ENCODE measurements at regions not wholly inside any gene's neighbourhood (a gene's known extent, or its start where the extent isn't known, plus 50 kb on each side); places are given as distances from the start of the nearest gene placed in this dataset.
"Not testable (repeated sequence)": the region's sequence is repeated elsewhere in the genome, so short reads cannot be mapped to it uniquely, and the experiment has no call there.

DNA sequence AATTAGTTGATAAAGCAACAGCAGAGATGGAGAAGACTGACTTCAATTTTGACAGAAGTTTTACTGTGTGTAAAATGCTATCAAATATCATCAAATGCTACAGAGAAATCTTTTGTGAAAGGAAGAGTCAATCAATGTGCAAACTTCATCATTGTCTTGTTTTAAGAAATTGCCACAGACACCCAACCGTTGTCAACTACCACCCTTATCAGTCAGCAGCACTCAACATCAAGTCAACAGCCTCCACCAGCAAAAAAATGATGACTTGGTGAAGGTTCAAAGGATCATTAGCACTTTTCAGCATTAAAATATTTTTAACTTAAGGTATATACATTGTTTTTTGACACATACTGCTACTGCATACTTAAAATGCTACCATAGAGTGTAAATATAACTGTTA is 888.8 kb downstream of the CDH18 start:
- TF ChIP-seq, protein P1, sequence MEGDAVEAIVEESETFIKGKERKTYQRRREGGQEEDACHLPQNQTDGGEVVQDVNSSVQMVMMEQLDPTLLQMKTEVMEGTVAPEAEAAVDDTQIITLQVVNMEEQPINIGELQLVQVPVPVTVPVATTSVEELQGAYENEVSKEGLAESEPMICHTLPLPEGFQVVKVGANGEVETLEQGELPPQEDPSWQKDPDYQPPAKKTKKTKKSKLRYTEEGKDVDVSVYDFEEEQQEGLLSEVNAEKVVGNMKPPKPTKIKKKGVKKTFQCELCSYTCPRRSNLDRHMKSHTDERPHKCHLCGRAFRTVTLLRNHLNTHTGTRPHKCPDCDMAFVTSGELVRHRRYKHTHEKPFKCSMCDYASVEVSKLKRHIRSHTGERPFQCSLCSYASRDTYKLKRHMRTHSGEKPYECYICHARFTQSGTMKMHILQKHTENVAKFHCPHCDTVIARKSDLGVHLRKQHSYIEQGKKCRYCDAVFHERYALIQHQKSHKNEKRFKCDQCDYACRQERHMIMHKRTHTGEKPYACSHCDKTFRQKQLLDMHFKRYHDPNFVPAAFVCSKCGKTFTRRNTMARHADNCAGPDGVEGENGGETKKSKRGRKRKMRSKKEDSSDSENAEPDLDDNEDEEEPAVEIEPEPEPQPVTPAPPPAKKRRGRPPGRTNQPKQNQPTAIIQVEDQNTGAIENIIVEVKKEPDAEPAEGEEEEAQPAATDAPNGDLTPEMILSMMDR (IDR thresholded peaks at IDR 0.05): no peak
- no peak overlapping the region for H3K27ac ChIP-seq

DNA sequence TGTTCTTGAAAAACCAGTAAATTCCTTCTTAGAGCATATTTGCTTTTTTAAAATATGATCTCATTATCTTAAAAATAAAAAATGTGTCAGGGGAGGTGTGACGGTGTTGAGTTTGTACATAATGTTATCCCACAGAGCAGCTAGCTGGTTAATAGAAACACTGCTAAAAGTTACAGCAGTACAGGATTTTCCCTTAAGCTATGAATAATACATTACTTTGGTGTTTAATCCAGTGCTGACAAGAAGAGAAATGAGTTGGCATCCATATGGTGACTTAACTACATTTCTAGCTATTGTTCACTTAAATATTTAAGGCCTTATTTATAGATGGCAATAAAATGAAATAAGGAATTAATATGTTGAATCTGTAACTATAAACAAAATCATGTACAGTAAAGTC is 883.1 kb downstream of the CDH18 start:
- TF ChIP-seq, protein P1 (IDR thresholded peaks at IDR 0.05): no peak
- TF ChIP-seq ZFX (IDR thresholded peaks at IDR 0.05; ENCODE audit: borderline replicate concordance): no peak

DNA sequence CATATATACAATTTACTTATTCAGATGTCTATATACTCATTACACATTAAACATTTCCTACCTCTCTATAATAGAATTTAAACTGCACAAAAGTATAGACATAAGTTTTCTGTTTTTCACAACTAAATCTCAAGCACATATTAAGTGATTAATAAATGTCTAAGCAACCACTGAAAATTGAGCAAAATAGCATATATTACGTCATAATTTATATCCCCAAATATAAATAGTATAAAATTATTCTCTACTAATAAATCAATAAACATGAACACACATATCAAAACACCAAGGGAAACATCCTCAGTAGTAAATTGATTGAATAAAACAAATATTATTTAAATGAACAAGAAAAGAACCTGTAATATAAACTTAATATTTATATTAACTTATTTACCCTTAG is 865.1 kb downstream of the CDH18 start:
- H3K27ac ChIP-seq: no peak overlapping the region

More for the DNA sequence above, 883.1 kb downstream of the CDH18 start:
- H3K27ac ChIP-seq: no peak overlapping the region

DNA sequence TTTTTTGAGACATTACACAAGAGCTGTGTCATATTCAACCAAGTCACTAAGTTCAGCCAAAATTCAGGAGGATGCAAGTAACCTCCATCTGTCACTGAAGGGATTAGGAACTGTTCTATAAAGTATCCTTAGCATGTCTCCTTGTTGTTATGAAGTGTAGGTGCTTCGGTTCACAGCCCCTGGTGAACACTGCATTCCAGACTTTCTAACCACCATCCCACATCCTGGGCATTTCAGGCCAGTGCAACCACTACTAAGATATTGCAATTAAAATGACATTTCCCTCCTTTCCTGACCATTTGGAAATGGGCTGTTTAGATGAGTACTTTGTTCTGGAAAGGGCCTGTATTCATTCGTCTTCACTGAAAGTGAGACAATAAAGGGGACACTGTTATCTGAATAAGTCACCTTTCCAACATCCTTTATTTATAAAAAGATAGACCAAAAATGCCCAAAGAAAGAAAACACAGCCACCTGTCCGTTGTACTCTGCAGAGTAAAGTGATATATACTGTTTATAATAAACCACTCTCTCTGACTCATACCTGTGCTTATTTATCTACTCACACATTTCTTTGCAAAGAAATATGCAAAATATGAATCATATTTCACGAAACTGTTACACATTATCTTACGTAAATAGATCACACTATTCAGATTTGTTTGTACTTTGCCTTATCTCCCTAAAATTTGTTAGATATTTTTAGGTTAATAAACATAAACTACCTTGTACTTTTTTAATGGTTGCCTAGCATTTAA is 861.9 kb downstream of the CDH18 start:
- TF ChIP-seq, protein P1 (IDR thresholded peaks at IDR 0.05): no peak
- TF ChIP-seq ZFX (IDR thresholded peaks at IDR 0.05; ENCODE audit: borderline replicate concordance): no peak

More for the DNA sequence above, 865.1 kb downstream of the CDH18 start:
- no peak for TF ChIP-seq ZFX (IDR thresholded peaks at IDR 0.05; ENCODE audit: borderline replicate concordance)
- TF ChIP-seq, protein P1 (IDR thresholded peaks at IDR 0.05): no peak

DNA sequence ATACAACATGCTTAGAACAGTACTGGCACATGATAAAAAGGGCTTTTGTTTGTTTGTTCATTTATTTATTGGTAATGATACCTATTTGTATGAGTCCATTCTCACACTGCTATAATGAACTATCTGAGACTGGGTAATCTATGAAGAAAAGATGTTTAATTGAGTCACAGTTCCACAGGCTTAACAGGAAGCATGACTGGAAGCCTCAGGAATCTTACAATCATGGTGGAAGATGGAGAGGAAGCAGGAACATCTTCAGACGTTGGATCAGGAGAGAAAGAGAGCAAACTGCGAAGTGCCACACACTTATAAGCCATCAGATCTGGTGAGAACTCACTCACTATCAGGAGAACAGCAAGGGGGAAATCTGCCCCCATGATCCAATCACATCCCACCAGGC is 847.7 kb downstream of the CDH18 start:
- H3K27ac ChIP-seq: no peak overlapping the region
- TF ChIP-seq, protein P1 (IDR thresholded peaks at IDR 0.05): no peak
- no peak for TF ChIP-seq ZFX (IDR thresholded peaks at IDR 0.05; ENCODE audit: borderline replicate concordance)

More for the DNA sequence above, 861.9 kb downstream of the CDH18 start:
- H3K27ac ChIP-seq: no peak overlapping the region

DNA sequence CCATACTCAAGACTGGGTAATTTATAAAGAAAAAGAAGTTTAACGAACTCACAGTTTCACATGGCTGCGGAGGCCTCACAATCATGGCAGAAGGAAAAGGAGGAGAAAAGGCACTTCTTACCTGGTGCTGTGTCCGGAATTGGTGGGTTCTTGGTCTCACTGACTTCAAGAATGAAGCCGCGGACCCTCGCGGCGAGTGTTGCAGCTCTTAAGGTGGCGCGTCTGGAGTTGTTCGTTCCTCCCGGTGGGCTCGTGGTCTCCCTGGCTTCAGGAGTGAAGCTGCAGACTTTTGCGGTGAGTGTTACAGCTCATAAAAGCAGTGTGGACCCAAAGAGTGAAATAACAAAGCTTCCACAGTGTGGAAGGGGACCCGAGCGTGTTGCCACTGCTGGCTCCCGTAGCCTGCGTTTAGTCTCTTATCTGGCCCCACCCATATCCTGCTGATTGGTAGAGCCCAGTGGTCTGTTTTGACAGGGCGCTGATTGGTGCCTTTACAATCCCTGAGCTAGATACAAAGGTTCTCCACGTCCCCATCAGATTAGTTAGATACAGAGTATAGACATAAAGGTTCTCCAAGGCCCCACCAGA is 846.0 kb downstream of the CDH18 start:
- not testable (repeated sequence) for H3K27ac ChIP-seq

DNA sequence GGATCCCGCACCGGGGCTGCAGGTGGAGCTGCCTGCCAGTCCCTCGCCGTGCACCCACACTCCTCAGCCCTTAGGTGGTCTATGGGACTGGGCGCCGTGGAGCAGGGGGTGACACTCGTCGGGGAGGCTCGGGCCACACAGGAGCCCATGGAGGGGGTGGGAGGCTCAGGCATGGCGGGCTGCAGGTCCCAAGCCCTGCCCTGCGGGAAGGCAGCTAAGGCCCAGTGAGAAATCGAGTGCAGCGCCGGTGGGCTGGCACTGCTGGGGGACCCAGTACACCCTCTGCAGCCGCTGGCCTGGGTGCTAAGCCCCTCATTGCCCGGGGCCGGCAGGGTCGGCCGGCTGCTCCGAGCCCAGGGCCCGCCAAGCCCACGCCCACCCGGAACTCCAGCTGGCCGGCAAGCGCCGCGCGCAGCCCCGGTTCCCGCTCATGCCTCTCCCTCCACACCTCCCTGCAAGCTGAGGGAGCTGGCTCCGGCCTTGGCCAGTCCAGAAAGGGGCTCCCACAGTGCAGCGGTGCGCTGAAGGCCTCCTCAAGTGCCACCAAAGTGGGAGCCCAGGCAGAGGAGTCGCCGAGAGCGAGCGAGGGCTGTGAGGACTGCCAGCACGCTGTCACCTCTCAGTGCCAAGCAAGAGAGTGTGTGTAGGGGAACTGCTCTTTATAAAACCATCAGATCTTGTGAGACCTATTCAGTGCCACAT is 845.1 kb downstream of the CDH18 start:
- H3K27ac ChIP-seq: not testable (repeated sequence)

DNA sequence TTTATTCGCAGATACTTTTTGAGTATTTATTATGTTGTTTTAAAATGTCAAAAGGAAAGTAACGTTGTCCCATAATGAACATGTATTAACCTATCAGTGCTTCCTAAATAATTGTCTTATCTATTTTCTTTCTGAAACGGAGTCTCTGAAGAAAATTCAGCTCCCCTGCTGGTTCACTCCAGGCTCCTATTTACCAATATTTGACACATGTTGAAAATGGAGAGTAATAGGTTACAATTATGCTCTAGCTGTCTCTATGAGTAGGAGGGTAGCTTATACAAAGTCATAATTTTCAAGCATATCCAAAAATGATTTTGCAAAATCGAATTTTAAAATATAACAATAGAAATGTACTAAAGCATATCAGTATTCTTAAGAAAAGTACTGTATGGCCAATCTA is 844.1 kb downstream of the CDH18 start:
- H3K27ac ChIP-seq: no peak overlapping the region
- TF ChIP-seq, protein P1 (IDR thresholded peaks at IDR 0.05): no peak
- no peak for TF ChIP-seq ZFX (IDR thresholded peaks at IDR 0.05; ENCODE audit: borderline replicate concordance)

Measured in 22Rv1 (cell line).